ENCODE measurements at regions not wholly inside any gene's neighbourhood (a gene's known extent, or its start where the extent isn't known, plus 50 kb on each side); places are given as distances from the start of the nearest gene placed in this dataset.

GRCh38 chr6:149218471-149218870, 99.0 kb upstream of the TAB2 start:
- Histone ChIP-seq H3K36me3 (ENCODE audit: insufficient read depth, low read length) (no peaks in the 10 kb centered on the region), H2AFZ (ENCODE audit: low read length) (peak overlapping the region; percentile 53), H3K4me2 (ENCODE audit: low read depth, low read length, poor library complexity, severe bottlenecking) (no peak overlapping the region), H3K9ac (ENCODE audit: low read depth, low read length, poor library complexity, severe bottlenecking) (no peak overlapping the region), H3F3A (ENCODE audit: low read depth) (no peaks in the 10 kb centered on the region), H3K4me1 (ENCODE audit: insufficient read depth, low read length, poor library complexity, severe bottlenecking) (peaks cover 8% of the 10 kb centered on the region), H3K27me3 (ENCODE audit: insufficient read depth, low read length, poor library complexity, severe bottlenecking) (no peaks in the 10 kb centered on the region), H4K20me1 (ENCODE audit: insufficient read depth, low read length, poor library complexity, severe bottlenecking) (no peaks in the 10 kb centered on the region), H3K79me2 (ENCODE audit: insufficient read depth, low read length) (no peaks in the 10 kb centered on the region), H3K9me3 (ENCODE audit: insufficient read depth, low read depth, low read length) (no peaks in the 10 kb centered on the region), H3K9me2 (replicated peaks; ENCODE audit: low read depth, low read length) (no peaks in the 10 kb centered on the region), H3K4me3 (ENCODE audit: low read length, poor library complexity, severe bottlenecking) (no peak overlapping the region)
- TF ChIP-seq EZH2phosphoT487 (IDR thresholded peaks at IDR 0.05; ENCODE audit: borderline replicate concordance) (no peak), CTCF (conservative IDR thresholded peaks at IDR 0.05; ENCODE audit: low read length) (no peak)

GRCh38 chr6:149218915-149219314, 98.6 kb upstream of the TAB2 start:
- no peak overlapping the region for H2AFZ ChIP-seq (ENCODE audit: low read length)
- H3K4me3 ChIP-seq (ENCODE audit: low read length, poor library complexity, severe bottlenecking): no peak overlapping the region
- TF ChIP-seq CTCF (conservative IDR thresholded peaks at IDR 0.05; ENCODE audit: low read length) (no peak), EZH2phosphoT487 (IDR thresholded peaks at IDR 0.05; ENCODE audit: borderline replicate concordance) (no peak)
- H3K9me3 ChIP-seq (ENCODE audit: insufficient read depth, low read depth, low read length): no peaks in the 10 kb centered on the region
- no peaks in the 10 kb centered on the region for H3K79me2 ChIP-seq (ENCODE audit: insufficient read depth, low read length)
- no peak overlapping the region for H3K9ac ChIP-seq (ENCODE audit: low read depth, low read length, poor library complexity, severe bottlenecking)
- no peaks in the 10 kb centered on the region for H3K9me2 ChIP-seq (replicated peaks; ENCODE audit: low read depth, low read length)
- no peaks in the 10 kb centered on the region for H3K36me3 ChIP-seq (ENCODE audit: insufficient read depth, low read length)
- H3F3A ChIP-seq (ENCODE audit: low read depth): no peaks in the 10 kb centered on the region
- peaks cover 8% of the 10 kb centered on the region for H3K4me1 ChIP-seq (ENCODE audit: insufficient read depth, low read length, poor library complexity, severe bottlenecking)
- H3K27me3 ChIP-seq (ENCODE audit: insufficient read depth, low read length, poor library complexity, severe bottlenecking): no peaks in the 10 kb centered on the region
- no peak overlapping the region for H3K4me2 ChIP-seq (ENCODE audit: low read depth, low read length, poor library complexity, severe bottlenecking)
- no peaks in the 10 kb centered on the region for H4K20me1 ChIP-seq (ENCODE audit: insufficient read depth, low read length, poor library complexity, severe bottlenecking)

- Histone ChIP-seq H3K27me3 (ENCODE audit: insufficient read depth, low read length, poor library complexity, severe bottlenecking) (no peaks in the 10 kb centered on the region), H3K79me2 (ENCODE audit: insufficient read depth, low read length) (no peaks in the 10 kb centered on the region), H3F3A (ENCODE audit: low read depth) (no peaks in the 10 kb centered on the region), H3K36me3 (ENCODE audit: insufficient read depth, low read length) (no peaks in the 10 kb centered on the region), H3K9me2 (replicated peaks; ENCODE audit: low read depth, low read length) (no peaks in the 10 kb centered on the region), H3K4me2 (ENCODE audit: low read depth, low read length, poor library complexity, severe bottlenecking) (no peak overlapping the region), H3K4me3 (ENCODE audit: low read length, poor library complexity, severe bottlenecking) (no peak overlapping the region), H3K4me1 (ENCODE audit: insufficient read depth, low read length, poor library complexity, severe bottlenecking) (peaks cover 8% of the 10 kb centered on the region), H2AFZ (ENCODE audit: low read length) (no peak overlapping the region), H4K20me1 (ENCODE audit: insufficient read depth, low read length, poor library complexity, severe bottlenecking) (no peaks in the 10 kb centered on the region), H3K9me3 (ENCODE audit: insufficient read depth, low read depth, low read length) (no peaks in the 10 kb centered on the region), H3K9ac (ENCODE audit: low read depth, low read length, poor library complexity, severe bottlenecking) (no peak overlapping the region)
- no peak for TF ChIP-seq EZH2phosphoT487 (IDR thresholded peaks at IDR 0.05; ENCODE audit: borderline replicate concordance)
- TF ChIP-seq CTCF (conservative IDR thresholded peaks at IDR 0.05; ENCODE audit: low read length): no peak
Observed at GRCh38 chr6:149220882-149221773, 96.4 kb upstream of the TAB2 start.
